GM18502 (cell line): ENCODE measurements at regions not wholly inside any gene's neighbourhood (a gene's known extent, or its start where the extent isn't known, plus 50 kb on each side); places are given as distances from the start of the nearest gene placed in this dataset.
"Not testable (repeated sequence)": the region's sequence is repeated elsewhere in the genome, so short reads cannot be mapped to it uniquely, and the experiment has no call there.

Source experiments
- ATAC-seq: cut with Tn5 transposase; IDR thresholded peaks from one replicate; pipeline ENCODE4 v1.9.1; 2021; ENCODE audit warnings: mild to moderate bottlenecking; ENCODE audit not compliant: unreplicated experiment, poor library complexity

DNA sequence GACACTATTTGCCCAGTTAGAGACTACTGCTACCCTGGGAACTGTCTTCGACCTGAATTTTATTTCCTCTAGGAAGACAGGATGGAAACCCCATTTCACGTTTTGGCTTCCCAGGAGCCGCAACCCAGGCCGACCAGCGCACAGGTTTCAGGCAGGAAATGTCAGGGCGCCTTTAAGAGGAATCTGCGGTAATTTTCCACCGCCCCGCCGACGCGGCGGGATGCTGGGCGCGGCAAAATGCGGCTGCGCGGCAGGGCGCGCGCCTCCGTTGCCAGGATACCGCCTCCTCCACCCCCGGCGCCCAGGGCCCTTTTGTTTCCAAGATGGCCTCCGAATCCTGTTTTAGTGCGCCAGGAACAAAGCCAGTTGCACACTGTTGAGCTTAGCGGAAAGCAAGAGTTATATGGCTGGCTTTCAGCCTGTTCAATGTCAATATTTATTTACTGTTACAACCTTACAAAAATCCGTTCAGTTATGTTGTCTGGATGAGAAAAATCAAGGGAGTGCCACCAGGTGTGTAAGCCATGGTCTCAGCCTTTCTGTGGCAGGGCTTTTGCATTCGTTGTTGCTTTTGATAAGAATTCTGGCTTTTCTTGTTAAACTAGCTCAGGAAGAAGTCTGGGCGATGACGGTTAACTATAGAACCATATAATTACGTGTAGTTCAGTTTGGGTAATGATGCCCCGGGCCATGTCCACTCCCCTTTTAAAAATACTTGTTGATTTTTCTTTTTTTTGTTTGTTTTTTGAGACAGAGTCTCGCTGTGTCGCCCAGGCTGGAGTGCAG lies 79.7 kb upstream of the CHD2 start:
- peak; percentile 88 for ATAC-seq

DNA sequence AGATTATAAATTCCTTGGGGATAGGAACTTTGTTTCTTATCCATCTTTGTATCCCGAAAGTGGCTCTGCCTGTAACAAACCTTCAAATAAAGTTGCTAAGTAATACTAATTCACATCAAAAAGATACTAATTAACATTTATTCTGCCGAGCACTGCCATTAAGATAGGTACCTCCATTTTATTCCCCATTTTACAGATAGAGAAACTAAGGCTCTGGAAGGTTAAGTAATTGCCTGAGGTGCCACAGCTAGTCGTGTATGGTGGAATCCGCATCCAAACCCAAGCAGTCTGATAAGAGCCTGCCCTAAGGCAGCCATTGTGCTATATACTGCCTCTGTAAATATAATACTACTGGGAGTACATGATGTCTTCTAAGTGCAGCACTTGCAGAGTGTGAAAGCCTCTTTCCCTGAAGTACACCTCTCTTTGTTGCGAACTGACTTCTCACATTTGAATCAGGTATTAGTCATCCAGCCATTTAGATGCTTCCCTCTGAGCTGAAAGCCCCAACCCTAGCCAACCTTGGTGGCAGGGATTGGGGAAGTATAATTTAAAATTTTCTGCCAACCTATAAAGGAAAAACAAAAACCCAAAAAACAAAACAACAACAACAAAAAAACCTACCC lies 78.5 kb upstream of the CHD2 start:
- no peak for ATAC-seq

DNA sequence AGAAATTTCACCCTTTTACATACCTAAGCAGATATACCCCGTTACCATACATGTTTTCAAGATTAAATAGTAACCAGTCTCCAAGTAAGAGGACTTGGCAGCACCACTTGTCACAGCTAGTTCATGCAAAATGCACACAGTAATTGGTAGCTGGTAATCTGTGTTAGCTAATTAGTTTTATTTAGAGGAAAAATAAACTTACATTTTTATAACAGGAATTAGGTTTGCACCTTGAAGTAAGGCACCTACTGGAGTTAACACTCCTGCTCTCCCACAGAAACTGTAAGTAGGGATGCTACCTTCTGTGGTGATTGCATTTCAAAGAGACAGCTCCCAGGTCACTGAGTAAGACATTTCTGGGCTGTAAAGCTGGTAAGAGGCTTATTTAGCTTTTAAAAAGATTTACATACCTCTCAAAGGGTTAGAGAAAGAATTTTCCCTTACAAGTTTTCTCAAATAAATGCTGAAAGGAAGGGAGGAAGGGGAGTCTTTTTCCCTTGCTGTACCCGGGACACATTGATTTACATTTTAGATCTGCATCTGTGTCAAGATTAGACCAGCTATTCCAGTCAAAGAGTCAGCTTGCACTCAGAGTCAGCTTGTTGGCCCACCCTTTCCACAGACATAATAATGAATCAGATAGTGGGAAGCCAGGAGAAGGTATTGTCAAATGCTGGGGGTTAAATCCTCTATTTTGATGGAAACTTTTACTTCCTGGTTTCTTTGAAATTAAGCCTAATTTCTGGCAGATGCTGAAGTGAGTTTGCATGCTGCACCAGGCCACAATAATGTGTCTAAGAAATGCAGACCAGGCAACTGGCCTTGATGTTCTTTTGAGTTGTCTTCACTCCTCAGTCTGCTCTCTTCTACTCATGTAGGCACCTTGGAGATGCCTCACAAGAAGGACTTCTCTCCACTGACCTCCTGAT lies 77.6 kb upstream of the CHD2 start:
- ATAC-seq, result no peak

DNA sequence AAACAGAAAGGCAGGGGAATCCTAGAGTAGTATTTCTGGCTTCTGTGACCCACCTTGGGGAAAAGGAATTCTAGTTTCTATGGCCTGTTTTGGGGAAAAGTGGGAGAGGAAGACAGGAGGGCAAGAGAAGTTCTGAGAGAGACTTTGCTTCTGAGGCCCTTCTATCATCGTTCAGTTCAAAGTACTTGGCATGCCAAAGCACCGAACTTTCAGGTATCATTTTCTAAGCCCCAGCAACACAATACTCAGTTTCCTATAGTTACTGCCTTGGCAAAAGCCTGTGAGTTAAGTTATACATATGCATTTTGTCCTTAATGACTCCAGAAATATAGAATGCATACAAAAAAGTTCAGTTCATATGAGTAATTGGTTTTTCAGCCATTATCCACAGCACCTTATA lies 74.1 kb upstream of the CHD2 start:
- ATAC-seq, result no peak

DNA sequence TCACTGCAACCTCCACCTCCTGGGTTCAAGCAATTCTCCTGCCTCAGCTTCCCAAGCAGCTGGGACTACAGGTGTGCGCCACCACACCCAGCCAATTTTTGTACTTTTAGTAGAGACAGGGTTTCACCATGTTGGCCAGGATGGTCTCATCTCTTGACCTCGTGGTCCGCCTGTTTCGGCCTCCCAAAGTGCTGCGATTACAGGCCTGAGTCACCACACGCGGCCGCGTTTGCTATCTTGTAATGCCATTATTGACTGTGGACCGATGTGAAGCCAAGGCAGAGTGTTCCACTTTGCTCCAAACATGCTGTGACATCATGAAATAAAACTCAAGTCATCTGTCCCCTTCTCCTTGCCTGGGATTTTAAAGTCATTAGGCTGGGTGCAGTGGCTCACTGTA lies 72.1 kb upstream of the CHD2 start:
- ATAC-seq, result not testable (repeated sequence)

DNA sequence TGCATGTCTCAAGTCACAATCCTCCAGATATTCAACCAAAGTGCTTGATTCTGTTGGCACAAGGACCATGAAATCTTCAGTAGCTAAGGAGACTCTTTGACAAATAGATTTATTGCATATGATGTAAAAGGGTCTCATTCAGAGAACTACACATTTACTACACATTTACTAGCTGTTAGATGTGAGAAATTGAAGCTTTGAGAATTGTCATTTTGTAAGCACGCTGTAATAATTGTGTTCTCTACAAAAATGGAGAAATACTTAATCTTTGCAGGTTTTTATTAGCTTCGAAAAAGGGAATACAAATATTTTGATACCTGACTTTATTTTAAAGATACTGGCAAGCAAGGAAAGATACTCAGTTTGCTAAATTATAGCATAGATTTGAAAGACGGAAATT lies 70.2 kb upstream of the CHD2 start:
- no peak for ATAC-seq

DNA sequence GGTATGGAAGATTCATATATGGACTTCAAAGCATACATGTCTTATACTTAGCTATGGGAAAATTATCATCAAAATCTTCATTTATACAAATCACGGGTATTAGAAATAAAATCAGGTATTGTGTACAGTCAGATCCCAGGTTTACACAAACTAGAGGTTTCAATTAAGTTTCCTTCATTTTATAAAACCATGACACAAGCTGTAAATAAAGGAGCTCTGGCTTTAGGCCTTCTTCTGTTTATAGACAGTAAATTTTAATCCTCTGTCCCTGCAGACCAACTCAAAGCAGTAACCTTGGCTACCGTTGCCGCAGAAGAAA lies 68.8 kb upstream of the CHD2 start:
- no peak for ATAC-seq

DNA sequence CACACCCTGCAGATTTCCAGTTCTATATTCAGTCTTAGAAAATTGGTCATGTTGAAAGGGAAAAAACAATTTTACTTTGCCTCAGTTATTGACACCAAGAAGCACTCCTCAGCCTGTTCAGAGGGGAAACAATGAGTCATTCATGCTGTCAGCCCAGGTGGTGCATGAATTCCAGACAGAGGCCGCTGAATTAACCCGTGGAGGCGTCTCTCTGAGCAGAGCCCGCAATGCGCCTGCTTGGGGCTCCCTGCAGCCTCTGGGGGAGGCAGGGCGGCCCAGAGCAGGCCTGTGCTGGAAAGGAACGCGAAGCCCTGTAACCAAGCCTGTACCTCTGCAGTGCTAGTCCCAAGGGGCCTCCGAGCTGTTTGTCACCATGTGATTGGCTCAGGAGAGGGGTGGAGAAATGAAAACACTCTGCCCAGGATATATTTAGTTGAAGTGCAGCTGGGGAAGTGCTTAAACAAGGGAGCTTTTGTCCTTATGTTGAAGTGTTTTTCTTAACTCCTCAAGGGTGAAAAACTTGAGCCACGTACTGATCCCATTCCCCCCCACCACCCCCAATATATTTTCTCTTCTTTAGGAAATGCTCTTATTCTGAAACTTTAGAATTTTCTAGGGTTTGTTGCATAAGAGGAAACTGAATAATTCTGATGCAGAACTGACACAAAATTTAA lies 68.3 kb upstream of the CHD2 start:
- peak; percentile 97 for ATAC-seq

DNA sequence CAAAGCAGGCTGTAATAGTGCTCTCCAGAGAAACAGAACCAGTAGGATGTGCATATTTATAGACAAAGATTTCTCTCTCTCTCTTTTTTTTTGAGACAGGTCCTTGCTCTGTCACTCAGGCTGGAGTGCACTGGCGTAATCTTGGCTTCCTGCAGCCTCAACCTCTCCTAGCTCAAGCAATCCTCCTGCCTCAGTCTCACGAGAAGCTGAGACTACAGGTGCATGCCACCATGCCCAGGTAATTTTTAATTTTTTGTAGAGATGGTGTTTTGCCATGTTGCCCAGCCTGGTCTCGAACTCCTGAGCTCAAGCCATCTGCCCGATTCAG lies 67.1 kb upstream of the CHD2 start:
- no peak for ATAC-seq

DNA sequence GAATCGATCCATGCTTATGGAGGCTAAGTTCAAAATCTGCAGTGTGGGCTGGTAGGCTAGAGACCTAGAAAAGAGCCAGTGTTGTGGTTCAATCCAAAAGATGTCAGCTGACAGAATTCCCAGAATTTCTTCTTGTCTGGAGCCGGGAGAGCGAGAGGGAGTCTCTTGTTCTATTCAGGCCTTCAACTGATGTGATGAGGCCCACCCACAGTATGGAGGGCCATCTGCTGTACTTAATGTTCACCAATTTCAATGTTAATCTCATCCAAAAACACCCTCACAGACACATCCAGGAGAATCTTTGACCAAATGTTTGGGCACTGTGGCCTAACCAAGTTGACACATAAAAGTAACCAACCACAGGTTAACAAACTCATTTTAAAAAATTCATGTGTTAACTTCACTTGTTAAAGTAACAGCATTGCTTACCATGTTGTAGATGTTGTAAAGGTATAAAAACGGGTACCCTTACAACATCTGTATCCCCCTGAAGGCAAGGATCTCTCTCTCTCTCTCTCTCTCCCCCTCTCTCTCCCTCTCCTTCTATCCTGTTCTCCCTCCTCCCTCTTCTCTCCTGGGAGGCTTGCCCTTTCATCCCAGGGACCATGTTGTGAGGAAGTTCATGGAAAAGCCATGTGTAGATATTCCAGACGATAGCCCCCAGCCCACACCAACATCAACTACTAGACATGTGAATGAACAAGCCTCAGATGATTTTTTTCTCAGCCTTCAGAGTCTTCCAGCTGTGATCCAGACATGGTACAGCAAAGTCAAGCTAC lies 66.4 kb upstream of the CHD2 start:
- no peak for ATAC-seq

DNA sequence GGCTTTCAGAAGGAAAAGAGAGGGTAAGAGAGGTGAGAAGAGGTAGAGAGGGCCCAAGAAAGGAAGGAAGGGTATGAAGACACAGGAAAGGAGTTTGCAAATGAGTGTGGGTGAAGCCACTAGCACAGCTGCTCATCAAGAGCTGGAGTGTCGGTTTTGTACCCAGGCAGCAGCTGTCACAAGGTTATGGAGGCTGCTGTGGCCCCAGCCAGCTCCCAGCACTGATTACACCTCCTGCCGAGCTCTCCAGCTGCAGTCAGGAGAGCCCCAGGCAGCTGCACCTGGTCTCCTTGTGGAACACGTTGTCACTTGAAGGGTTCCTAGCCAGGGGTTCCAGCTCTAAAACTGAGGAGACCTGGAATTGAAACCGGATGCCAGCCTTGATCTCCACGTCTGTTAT lies 60.4 kb upstream of the CHD2 start:
- peak; percentile 87 for ATAC-seq

DNA sequence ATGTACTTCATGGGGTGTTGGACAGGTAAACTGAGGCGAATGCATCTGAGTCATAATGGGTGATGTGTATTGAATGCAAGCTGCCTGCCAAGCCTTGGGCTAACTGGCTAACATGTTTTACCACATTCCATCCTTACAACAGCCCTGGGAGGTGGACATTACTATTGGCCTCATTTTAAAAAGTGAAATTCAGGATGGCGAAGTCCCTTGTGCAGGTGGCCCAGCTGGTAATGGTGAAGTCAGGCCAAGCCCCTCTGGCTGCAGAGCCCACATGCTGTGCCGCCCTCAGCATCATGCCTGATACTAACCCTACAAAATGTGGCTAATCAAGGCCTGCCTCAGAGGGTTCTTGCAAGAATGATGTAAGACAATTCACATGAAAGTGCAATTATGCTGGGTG lies 60.0 kb upstream of the CHD2 start:
- ATAC-seq, result no peak

DNA sequence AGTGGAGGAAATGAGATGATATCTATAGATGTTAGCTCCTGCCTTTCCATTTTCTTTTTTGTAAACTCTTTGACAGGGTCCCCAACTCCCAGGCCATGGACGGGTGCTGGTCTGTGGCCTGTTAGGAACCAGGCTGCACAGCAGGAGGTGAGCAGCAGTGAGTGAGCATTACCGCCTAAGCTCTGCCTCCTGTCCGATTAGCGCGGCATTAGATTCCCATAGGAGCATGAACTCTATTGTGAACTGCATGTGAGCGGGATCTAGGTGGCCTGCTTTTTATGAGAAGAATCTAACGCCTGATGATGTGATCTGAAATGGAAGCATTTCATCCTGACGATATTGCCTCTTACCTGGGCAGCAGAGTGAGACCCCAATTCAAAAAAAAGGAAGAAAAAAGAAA lies 56.8 kb upstream of the CHD2 start:
- ATAC-seq, result no peak

DNA sequence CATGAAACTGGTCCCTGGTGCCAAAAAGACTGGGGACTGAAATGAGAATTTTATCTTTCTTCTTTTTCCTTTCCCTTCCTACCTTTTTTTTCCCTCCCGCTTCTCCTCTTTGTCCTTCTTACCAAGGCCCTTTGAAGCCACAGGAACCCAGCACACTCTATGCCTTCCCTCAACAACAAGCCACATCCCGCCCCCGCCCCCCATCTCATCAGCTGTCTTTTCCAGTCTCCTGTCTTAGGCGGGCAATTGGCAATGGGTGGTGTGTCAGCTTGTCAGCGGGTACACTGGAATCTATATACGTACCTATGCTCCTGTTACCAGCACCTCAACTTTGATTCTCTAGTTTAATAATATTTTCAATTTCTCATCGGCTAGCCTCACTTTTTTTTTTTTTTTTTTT lies 56.3 kb upstream of the CHD2 start:
- no peak for ATAC-seq

DNA sequence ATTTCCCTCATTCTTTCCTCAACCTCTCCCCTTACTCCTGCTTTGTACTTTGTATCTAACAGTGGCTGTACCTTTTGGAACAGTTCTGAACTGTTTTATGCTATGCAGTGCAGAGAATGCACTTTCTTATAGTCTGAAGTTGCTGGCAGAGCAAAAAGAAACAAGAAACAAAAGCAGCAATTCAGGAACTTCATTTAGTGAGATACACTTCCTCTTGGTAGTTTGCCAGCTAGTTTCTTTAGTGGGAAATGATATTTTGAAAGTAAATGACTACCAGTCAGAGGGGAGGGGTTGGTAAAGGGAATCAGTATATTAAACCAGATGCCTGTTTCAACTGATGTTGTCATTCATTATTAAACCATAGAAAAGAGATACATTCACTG lies 55.0 kb upstream of the CHD2 start:
- peak; percentile 69 for ATAC-seq

DNA sequence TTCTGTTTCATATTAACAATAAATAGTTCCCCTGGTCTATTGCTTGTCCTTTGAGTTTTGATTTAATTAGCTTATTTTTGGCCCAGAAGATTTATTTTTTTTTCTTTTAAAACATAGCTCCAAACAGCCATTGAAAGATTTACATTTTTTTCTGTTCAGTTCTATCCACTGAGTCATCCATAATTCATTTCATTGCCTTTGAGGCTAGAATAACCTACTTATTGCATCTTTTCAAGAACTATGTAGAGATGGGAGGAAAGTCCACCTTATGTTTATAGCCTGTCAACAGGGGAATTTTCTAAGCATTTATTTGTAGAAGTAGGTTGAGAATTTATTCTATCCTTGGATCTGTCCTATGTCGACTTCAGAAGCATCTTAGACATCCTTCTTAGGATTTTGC lies 53.4 kb upstream of the CHD2 start:
- ATAC-seq, result no peak

DNA sequence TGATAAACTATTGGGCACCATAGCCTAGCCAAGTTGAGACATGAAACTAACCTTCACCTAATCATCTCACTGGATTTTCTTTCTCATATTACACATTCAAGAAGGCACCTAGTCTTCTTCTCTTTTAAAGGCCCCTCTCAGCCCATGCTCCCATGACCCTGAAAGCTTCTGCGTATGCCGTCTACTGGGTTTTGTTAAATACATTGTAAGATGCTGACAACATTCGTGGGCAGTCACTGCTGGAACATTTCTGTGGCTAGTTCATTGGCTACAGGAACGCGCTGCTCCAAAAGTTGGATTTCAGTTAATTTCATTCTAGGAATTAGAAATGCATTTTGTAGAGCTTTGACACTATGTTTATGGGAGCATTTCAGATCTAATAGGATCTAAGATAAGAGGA lies 52.3 kb upstream of the CHD2 start:
- ATAC-seq, result no peak

DNA sequence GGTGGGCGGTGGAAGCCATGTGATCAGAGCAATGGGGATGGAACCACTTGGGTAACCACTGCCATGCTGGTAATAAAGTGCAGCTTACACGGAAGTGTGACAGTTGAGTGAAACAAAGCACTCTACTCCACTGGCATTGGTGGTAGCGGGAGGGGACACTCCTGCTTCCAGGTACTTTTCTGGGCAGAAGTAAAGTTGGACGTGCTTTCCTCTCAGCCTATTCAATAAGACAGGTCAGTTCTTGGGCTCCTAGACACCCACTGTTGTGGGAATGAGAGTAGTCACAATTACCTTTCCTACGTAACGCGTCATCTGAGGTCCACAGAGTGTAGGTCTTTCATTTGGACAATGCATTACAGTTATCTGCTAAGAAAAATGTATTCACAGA lies 51.7 kb upstream of the CHD2 start:
- ATAC-seq, result no peak

DNA sequence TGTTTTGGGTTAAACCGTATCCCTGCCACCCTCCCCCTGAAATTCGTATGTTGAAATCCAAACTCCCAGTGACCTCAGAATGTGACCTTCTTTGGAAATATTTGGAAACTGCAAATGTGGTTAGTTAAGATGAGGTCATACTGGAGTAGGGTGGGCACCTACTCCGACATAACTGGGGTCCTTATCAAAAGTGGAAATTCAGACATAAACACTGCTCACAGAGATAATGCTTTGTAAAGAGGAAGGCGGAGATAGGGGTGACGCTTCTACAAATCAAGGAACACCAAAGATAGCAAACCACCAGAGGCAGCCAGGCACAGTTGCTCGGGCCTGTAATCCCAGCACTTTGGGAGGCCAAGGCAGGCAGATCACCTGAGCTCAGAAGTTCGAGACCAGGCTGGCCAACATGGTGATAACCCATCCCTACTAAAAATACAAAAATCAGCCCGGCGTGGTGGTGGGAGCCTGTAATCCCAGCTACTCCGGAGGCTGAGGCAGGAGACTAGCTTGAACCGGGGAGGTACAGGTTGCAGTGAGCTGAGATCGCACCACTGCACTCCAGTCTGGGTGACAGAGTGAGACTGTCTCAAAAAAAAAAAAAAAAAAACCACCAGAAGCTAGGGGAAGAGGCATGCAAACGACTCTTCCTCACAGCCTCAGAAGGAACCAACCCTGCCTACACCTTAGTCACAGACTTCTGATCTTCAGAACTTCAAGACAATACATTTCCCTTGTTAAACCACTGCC lies 51.1 kb upstream of the CHD2 start:
- ATAC-seq, result peak; percentile 75

DNA sequence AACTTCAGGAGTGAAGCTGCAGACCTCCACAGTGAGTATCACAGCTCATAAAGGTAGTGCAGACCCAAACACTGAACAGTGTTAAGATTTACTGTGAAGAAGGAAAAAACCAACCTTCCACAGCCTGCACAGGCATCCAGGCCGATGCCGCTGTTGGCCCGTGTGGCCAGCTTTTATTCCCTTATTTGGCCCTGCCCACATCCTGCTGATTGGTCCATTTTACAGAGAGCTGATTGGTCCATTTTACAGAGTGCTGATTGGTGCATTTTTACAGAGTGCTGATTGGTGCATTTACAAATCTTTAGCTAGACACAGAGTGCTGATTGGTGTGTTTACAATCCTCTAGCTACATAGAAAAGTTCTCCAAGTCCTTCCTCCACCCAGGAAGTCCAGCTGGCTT lies 49.9 kb upstream of the CHD2 start:
- ATAC-seq, result not testable (repeated sequence)
